NCI-H187 treated with DMSO at 0.1 percent for 48 hours (cell line): ENCODE measurements at regions not wholly inside any gene's neighbourhood (a gene's known extent, or its start where the extent isn't known, plus 50 kb on each side); places are given as distances from the start of the nearest gene placed in this dataset.

ENCODE experiments used
- DNase-seq: peaks from one replicate; lab custom pipeline; 2025; lab: John Stamatoyannopoulos, UW

GRCh38 chr2:180735799-180736198 is 244.6 kb upstream of the UBE2E3 start:
- DNase-seq, result no peak

DNA sequence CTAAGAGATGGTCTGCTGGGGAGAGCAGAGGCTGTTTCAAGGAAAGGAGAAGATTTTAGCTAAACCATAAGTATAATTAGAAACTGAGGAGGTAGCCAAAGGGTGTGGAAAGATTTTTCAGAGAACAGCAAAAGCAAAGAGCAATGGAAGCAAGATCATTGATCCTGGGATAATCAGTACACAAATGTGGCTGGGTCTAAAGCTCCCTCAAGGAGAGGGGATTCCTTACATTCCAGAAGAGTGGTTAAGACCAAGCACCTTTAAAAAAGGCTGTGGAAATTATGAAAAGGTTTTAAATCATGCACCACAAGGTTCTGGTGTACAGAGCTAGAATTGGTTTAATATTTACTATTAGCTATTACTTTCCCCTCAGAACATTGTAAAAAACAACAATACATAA is 246.0 kb upstream of the UBE2E3 start:
- DNase-seq, result no peak

DNA sequence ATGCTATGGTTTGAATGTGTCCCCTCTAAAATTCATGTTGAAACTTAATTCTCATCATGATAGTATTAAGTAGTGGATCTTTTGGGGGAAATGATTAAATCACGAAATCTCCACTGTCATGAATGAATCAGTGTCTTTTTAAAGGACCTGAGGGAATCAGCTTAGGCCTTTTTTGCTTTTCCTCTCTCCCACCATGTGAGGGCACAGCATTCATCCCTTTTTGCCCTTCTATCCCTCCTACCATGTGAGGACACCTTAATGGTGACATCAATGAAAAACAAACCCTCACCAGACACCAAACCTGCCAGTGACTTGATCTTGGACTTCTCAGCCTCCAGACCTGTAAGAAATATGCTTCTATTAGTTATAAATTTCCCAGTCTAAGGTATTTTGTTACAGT is 247.1 kb upstream of the UBE2E3 start:
- no peak for DNase-seq

DNA sequence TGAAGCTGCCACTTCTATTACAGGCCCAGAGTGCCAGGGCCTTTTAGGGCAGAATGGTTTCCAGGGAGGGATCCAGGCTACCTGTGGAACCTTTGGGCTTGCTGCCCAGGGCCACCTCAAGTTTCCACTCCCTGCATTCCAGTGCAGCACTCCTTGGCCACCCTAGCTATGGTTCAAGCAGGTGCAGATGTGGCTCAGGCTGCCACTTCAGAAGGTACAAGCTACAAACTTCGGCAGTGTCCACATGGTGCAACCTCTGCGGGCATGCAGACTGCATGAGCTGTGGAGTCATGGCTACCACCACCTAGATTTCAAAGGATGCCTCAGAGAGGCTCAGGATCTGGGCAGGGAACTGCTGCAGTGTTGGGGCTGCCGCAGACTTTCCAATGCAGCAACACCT is 248.1 kb upstream of the UBE2E3 start:
- DNase-seq, result no peak

DNA sequence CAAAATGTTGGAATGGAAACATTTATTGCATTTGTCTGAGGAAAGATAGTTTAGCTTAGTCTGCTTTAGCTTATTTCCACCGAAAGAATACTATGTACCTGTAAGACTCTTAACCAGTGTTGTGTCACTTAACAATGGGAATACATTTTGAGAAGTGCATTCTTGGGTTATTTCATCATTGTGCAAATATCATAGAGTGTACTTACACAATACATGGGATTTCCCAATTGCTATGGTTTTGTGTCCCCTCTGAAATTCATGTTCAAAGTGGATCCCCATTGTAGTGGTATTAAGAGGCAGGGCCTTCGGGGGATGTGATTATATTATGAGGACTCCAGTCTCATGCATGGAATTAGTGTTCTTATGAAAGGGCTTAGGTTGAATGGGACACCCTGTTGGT is 249.4 kb upstream of the UBE2E3 start:
- DNase-seq, result no peak

- no peak for DNase-seq
Observed at GRCh38 chr2:180728928-180729559, 251.4 kb upstream of the UBE2E3 start.

GRCh38 chr2:180723712-180724111 is 256.7 kb upstream of the UBE2E3 start:
- DNase-seq, result no peak

DNA sequence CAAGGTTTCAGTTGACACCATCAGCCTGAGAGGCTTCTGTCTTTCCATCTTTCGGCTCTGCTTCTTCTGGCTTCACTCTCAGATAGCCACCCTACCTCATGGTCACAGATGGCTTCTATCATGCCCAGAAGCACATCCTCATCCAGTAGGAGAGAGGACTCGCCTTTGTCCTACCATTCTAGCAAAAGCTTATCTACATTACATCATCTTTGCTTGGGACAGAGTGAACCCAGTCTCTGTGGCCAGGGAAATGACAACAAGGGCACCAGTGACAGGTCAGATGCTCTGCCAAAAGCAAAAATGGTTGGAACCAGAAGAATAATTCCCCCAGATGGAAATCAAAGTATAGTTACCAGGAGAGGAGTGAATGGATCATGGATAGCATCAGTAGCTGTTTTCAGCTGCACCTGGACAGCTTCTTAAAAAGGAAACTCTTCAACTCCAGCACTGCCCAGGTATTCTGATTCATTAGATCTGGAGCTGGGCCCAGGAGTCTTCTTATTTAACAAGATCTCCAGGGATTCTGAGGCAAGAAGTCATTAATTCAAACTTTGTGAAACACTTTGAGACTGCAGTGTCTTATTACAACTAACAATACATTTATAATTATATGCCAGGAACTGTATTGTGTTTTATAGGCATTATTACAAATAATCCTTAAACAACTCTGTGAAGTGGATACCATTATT is 257.7 kb upstream of the UBE2E3 start:
- DNase-seq, result no peak

GRCh38 chr2:180720829-180721228 is 259.6 kb upstream of the UBE2E3 start:
- DNase-seq, result no peak

DNA sequence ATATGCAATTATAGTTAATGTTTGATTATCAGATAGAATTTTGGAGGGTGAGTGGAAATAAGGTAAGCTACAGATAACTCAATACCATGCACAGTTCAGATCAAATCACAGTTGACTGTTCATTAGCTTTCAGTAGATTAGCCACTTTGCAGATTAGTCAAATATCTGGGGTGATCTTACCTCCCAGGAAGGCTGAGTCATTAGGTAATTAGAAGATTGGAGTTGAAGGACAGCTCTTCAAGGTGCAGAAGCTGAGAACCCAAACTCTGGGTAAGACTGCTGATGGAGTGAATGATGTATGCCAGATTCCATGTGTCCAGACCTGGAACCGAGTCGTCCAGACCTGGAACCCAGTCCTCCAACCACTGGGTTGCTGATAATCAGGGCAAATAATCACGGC is 262.8 kb upstream of the UBE2E3 start:
- no peak for DNase-seq

DNA sequence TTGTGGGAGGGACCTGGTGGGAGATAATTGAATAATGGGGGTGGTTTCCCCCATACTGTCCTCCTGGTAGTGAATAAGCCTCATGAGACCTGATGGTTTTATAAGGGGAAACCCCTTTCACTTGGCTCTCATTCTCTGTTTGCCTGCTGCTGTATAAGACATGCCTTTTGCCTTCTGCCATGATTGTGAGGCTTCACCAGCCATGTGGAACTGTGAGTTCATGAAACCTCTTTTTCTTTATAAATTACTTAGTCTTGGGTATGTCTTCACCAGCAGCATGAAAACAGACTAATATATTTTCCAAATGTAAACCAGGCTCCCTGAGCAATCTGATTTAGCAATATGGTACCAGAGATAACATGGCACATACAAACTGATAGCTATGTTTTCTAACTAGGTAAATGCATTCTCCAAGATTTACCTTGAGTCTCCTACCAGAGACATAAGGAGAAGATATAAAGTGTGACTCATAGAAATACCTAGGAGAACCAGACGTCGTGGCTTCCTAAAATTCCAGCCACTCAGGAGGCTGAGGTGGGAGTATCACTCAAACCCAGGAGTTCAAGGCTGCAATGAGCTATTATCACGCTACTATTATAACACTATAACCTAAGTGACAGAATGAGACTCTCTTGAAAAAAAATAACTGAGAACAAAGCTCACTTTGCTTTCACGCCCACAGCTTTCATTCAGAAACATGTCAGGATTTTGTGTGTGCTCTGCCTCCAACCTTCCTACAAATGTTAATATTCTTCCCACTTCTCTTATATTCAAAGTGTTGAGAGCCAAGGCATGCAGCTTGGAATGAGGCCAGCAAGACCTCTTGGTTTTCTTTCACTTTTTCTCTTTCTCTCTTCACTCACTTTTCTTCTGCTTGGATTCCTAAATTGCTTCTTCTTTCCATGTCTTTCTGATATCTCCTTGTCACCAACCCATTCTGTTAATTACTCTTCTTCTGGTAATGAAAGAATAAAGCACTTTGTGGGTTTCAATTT is 263.9 kb upstream of the UBE2E3 start:
- DNase-seq, result no peak

DNA sequence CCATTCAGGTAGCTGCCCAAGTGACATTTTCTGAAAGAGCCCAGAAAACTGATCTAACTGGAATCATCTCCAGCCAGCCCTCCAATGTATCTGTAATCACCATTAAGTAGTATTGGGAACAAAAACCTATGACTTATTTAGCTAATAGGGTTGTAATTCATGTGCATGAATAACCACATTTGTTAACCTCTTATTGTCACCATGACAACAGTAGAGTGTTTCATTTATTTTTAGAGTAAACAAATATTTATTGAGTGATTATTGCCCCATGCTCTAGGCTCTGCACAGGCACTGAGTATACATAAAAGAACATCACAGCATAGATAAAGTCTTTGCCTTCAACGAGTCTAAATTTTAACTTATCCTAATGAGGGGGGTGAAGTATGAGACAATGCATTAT is 265.4 kb upstream of the UBE2E3 start:
- DNase-seq, result no peak

- DNase-seq, result no peak
Observed at GRCh38 chr2:180709392-180710145, 270.8 kb upstream of the UBE2E3 start.

GRCh38 chr2:180707884-180708205 is 272.6 kb upstream of the UBE2E3 start:
- DNase-seq, result no peak

- DNase-seq, result no peak
Observed at GRCh38 chr2:180707175-180707883, 273.1 kb upstream of the UBE2E3 start.

GRCh38 chr2:180706694-180707093 is 273.7 kb upstream of the UBE2E3 start:
- DNase-seq, result no peak

- DNase-seq, result no peak
Observed at GRCh38 chr2:180705551-180705950, 274.9 kb upstream of the UBE2E3 start.

DNA sequence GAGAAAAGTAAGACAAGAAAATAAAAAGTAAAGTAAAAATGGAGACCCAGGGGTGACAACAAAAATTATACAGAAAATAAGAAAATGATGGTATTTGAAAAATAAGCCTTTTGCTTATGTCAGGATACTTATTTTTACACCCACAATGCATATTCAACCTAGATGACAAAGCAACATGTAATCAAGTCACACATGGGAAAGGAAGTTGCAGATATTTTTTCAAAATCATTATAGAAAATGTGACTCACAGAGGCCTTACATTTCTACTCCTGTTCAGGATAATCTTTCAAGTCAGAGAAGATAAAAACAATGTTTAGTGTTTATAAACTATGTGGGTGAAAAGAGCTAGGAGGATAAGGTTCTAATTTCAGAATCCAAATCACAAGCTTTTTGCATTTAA is 275.3 kb upstream of the UBE2E3 start:
- no peak for DNase-seq

- DNase-seq, result no peak
Observed at GRCh38 chr2:180699657-180700361, 280.6 kb upstream of the UBE2E3 start.

GRCh38 chr2:180698668-180699067 is 281.7 kb upstream of the UBE2E3 start:
- no peak for DNase-seq
